ENCODE measurements at regions not wholly inside any gene's neighbourhood (a gene's known extent, or its start where the extent isn't known, plus 50 kb on each side); places are given as distances from the start of the nearest gene placed in this dataset.

- DNase-seq: peak; percentile 36
Observed at GRCh38 chr12:91994208-91994797, 151.3 kb downstream of the BTG1 start.

GRCh38 chr12:91993287-91994017, 152.2 kb downstream of the BTG1 start:
- DNase-seq: no peak

GRCh38 chr12:91991399-91992187, 154.1 kb downstream of the BTG1 start:
- DNase-seq: no peak

GRCh38 chr12:91990525-91990924, 155.1 kb downstream of the BTG1 start:
- DNase-seq: no peak

- DNase-seq: no peak
Observed at GRCh38 chr12:91989143-91989542, 156.5 kb downstream of the BTG1 start.

- no peak for DNase-seq
Observed at GRCh38 chr12:91988086-91988923, 157.3 kb downstream of the BTG1 start.

- no peak for DNase-seq
Observed at GRCh38 chr12:91986084-91986483, 159.6 kb downstream of the BTG1 start.

GRCh38 chr12:91985002-91985787, 160.5 kb downstream of the BTG1 start:
- DNase-seq: no peak

GRCh38 chr12:91984556-91984955, 161.1 kb downstream of the BTG1 start:
- DNase-seq: peak; percentile 6

GRCh38 chr12:91983935-91984334, 161.7 kb downstream of the BTG1 start:
- DNase-seq: no peak

GRCh38 chr12:91982946-91983345, 162.7 kb downstream of the BTG1 start:
- no peak for DNase-seq

- DNase-seq: no peak
Observed at GRCh38 chr12:91980389-91980821, 165.2 kb downstream of the BTG1 start.

- no peak for DNase-seq
Observed at GRCh38 chr12:91978143-91978542, 167.5 kb downstream of the BTG1 start.

GRCh38 chr12:91975891-91976290, 169.8 kb downstream of the BTG1 start:
- DNase-seq: no peak

GRCh38 chr12:91974541-91975085, 171.0 kb downstream of the BTG1 start:
- no peak for DNase-seq

- DNase-seq: no peak
Observed at GRCh38 chr12:91973813-91974212, 171.8 kb downstream of the BTG1 start.

- no peak for DNase-seq
Observed at GRCh38 chr12:91972896-91973295, 172.8 kb downstream of the BTG1 start.

GRCh38 chr12:91968777-91969171, 176.9 kb downstream of the BTG1 start:
- DNase-seq: no peak

GRCh38 chr12:91968076-91968776, 177.4 kb downstream of the BTG1 start:
- no peak for DNase-seq

- no peak for DNase-seq
Observed at GRCh38 chr12:91967590-91967989, 178.1 kb downstream of the BTG1 start.

GRCh38 chr12:91965781-91966180, 179.9 kb downstream of the BTG1 start:
- DNase-seq: peak; percentile 73
